Colonic mucosa (tissue), 4 donors: ENCODE measurements at regions not wholly inside any gene's neighbourhood (a gene's known extent, or its start where the extent isn't known, plus 50 kb on each side); places are given as distances from the start of the nearest gene placed in this dataset.
"Not testable (repeated sequence)": the region's sequence is repeated elsewhere in the genome, so short reads cannot be mapped to it uniquely, and the experiment has no call there.

ENCODE experiments used
- DNase-seq: peaks from one replicate; pipeline ENCODE4 v3.0.0-alpha.2; 2020
- H3K27ac ChIP-seq: fragments of 200-600 bp; one replicate; pipeline ENCODE4 v1.8.0; 2021
- H3K27me3 ChIP-seq: fragments of 200-600 bp; one replicate; pipeline ENCODE4 v1.8.0; 2021
- H3K36me3 ChIP-seq: fragments of 200-600 bp; one replicate; pipeline ENCODE4 v1.8.0; 2021
- H3K4me1 ChIP-seq: fragments of 200-600 bp; one replicate; pipeline ENCODE4 v1.8.0; 2021; ENCODE audit warnings: mild to moderate bottlenecking
- H3K4me3 ChIP-seq: fragments of 200-600 bp; one replicate; pipeline ENCODE4 v1.8.0; 2021
- H3K9ac ChIP-seq, 2 donors: one replicate each; pipeline ENCODE4 v1.7.0; 2013; ENCODE audit warnings: control low read depth in 2 of 2, low read depth in 2 of 2, low read length in 2 of 2
- H3K9me3 ChIP-seq: fragments of 200-600 bp; one replicate; pipeline ENCODE4 v1.8.0; 2021
- CTCF ChIP-seq: fragments of 200-600 bp; IDR thresholded peaks from one replicate; pipeline ENCODE4 v1.8.0; 2022; ENCODE audit warnings: antibody characterized with exemption, mild to moderate bottlenecking
- intact Hi-C: fragments of 100-400 bp; cut with DNase I; formaldehyde crosslinking; loops from one replicate; pipeline ENCODE4 v1.14.1; 2022
- donor health status: healthy.
- donor health status: DM: no; HTN: no; CAD: no.
- donor health status: DM: no; HTN: no; CAD: no.

- Histone ChIP-seq H3K27ac (no peak overlapping the region), H3K4me3 (no peak overlapping the region), H3K27me3 (no peaks in the 10 kb centered on the region), H3K9me3 (no peaks in the 10 kb centered on the region), H3K4me1 (no peaks in the 10 kb centered on the region), H3K9ac (no peak overlapping the region), H3K36me3 (no peaks in the 10 kb centered on the region)
- intact Hi-C loops = no loop called here
- TF ChIP-seq CTCF = no peak
- DNase-seq = no peak
These were observed 295.4 kb downstream of the TRIML1 start for GRCh38 chr4:188434643-188435042.

GRCh38 chr4:188435381-188435780 lies 296.1 kb downstream of the TRIML1 start:
- Histone ChIP-seq H3K9me3 (no peaks in the 10 kb centered on the region), H3K4me3 (no peak overlapping the region), H3K9ac (no peak overlapping the region), H3K27ac (no peak overlapping the region), H3K4me1 (no peaks in the 10 kb centered on the region), H3K36me3 (no peaks in the 10 kb centered on the region), H3K27me3 (no peaks in the 10 kb centered on the region)
- no peak for DNase-seq
- intact Hi-C loops = no loop called here
- TF ChIP-seq CTCF = no peak

GRCh38 chr4:188437535-188437934 lies 298.3 kb downstream of the TRIML1 start:
- Histone ChIP-seq H3K27me3 (no peaks in the 10 kb centered on the region), H3K4me1 (no peaks in the 10 kb centered on the region), H3K4me3 (no peak overlapping the region), H3K9me3 (no peaks in the 10 kb centered on the region), H3K9ac (no peak overlapping the region), H3K36me3 (no peaks in the 10 kb centered on the region), H3K27ac (no peak overlapping the region)
- no peak for TF ChIP-seq CTCF
- intact Hi-C loops = no loop called here
- DNase-seq = no peak

- H3K27me3 ChIP-seq, H3K4me1 ChIP-seq, DNase-seq, intact Hi-C loops, H3K9ac ChIP-seq, H3K9me3 ChIP-seq, H3K36me3 ChIP-seq, H3K27ac ChIP-seq, H3K4me3 ChIP-seq: not testable (repeated sequence)
These were observed 299.2 kb downstream of the TRIML1 start for GRCh38 chr4:188438391-188438824.

- Histone ChIP-seq H3K9me3 (no peaks in the 10 kb centered on the region), H3K27ac (no peak overlapping the region), H3K9ac (no peak overlapping the region), H3K4me3 (no peak overlapping the region), H3K4me1 (no peaks in the 10 kb centered on the region), H3K36me3 (no peaks in the 10 kb centered on the region), H3K27me3 (no peaks in the 10 kb centered on the region)
- TF ChIP-seq CTCF = no peak
- DNase-seq = no peak
- intact Hi-C loops = no loop called here
These were observed 300.5 kb downstream of the TRIML1 start for GRCh38 chr4:188439641-188440311.

- no peak for TF ChIP-seq CTCF
- H3K4me1 ChIP-seq = no peaks in the 10 kb centered on the region
- no peaks in the 10 kb centered on the region for H3K27me3 ChIP-seq
- H3K4me3 ChIP-seq = no peak overlapping the region
- H3K9ac ChIP-seq = no peak overlapping the region
- no peak overlapping the region for H3K27ac ChIP-seq
- no peaks in the 10 kb centered on the region for H3K9me3 ChIP-seq
- intact Hi-C loops = no loop called here
- DNase-seq = no peak
- no peaks in the 10 kb centered on the region for H3K36me3 ChIP-seq
These were observed 305.3 kb downstream of the TRIML1 start for GRCh38 chr4:188444500-188444899.

GRCh38 chr4:188448996-188449395 lies 309.8 kb downstream of the TRIML1 start:
- DNase-seq, intact Hi-C loops, H3K9me3 ChIP-seq, H3K27me3 ChIP-seq, H3K27ac ChIP-seq, H3K4me3 ChIP-seq, H3K9ac ChIP-seq, H3K4me1 ChIP-seq, H3K36me3 ChIP-seq: not testable (repeated sequence)
